Endothelial cell of umbilical vein (primary cell): ENCODE measurements at regions not wholly inside any gene's neighbourhood (a gene's known extent, or its start where the extent isn't known, plus 50 kb on each side); places are given as distances from the start of the nearest gene placed in this dataset.

ENCODE experiments used
- BruUV-seq: library from RNA; stranded (reverse); fragments of 400-500 nt; replicated peaks from 2 replicates; lab custom pipeline; 2021; lab: Mats Ljungman, UMichigan
- CTCF ChIA-PET: fragments of 300-600, 350-600 bp; sonication (Branson Sonifier 250); formaldehyde crosslinking; loops from one replicate; lab custom pipeline; 2021; ENCODE audit warnings: antibody characterized with exemption, inconsistent platforms; lab: Charles Lee
- POLR2A ChIA-PET: fragments of 300-600, 350-600 bp; sonication (Branson Sonifier 250); formaldehyde crosslinking; loops from one replicate; lab custom pipeline; 2021; ENCODE audit warnings: antibody characterized with exemption, inconsistent platforms; lab: Charles Lee
- DNase-seq: peaks from one replicate; pipeline ENCODE4 v3.0.0-alpha.2; 2011; ENCODE audit warnings: low read depth, low spot score
- FAIRE-seq: peaks from 2 replicates; lab custom pipeline; 2011; peaks lifted over from hg19 to GRCh38; lab: Jason Lieb, UNC
- H2AFZ ChIP-seq: 2 replicates; pipeline ENCODE4 v1.6.0; 2012; ENCODE audit warnings: low read depth, low read length, control low read depth, inconsistent platforms
- H3K27ac ChIP-seq: 2 replicates; pipeline ENCODE4 v1.5.1; 2011; ENCODE audit warnings: low read depth, mild to moderate bottlenecking, control low read depth, low read length, moderate library complexity; ENCODE audit not compliant: insufficient read depth
- H3K27me3 ChIP-seq, 2 experiments: 2 replicates each; pipeline versions ENCODE4 v1.6.0 to v1.6.1; 2011; ENCODE audit warnings: low read length in 2 of 2, mixed read lengths in 1 of 2; ENCODE audit not compliant: control insufficient read depth in 2 of 2, insufficient read depth in 2 of 2
- H3K36me3 ChIP-seq, 2 experiments: 2 replicates in 1 of 2; 3 replicates in 1 of 2; pipeline ENCODE4 v1.5.1; 2011; ENCODE audit warnings: low read length in 2 of 2, mild to moderate bottlenecking in 1 of 2, moderate library complexity in 1 of 2; ENCODE audit not compliant: control insufficient read depth in 2 of 2, insufficient read depth in 2 of 2; ENCODE audit errors: extremely low read depth in 1 of 2
- H3K4me1 ChIP-seq: 3 replicates; pipeline ENCODE4 v1.5.1; 2011; ENCODE audit warnings: mild to moderate bottlenecking, low read length; ENCODE audit not compliant: control insufficient read depth, insufficient read depth; ENCODE audit errors: extremely low read depth
- H3K4me2 ChIP-seq: 2 replicates; pipeline ENCODE4 v1.6.1; 2011; ENCODE audit warnings: low read length, control low read depth, mixed read lengths; ENCODE audit not compliant: insufficient read depth
- H3K4me3 ChIP-seq, 3 experiments: fragments of 200-600 bp in 1 of 3; sonication (generic), shearing (Covaris generic) in 1 of 3; replicated peaks in 1 of 3; 2 replicates each; pipeline ENCODE4 v1.5.1; 2011 to 2016; ENCODE audit warnings: control low read depth in 3 of 3, low read length in 3 of 3, mild to moderate bottlenecking in 2 of 3, inconsistent platforms in 1 of 3, low read depth in 1 of 3, moderate library complexity in 1 of 3; ENCODE audit not compliant: insufficient read depth in 1 of 3
- H3K79me2 ChIP-seq: 2 replicates; pipeline ENCODE4 v1.6.0; 2012; ENCODE audit warnings: low read length, inconsistent platforms; ENCODE audit not compliant: control insufficient read depth, insufficient read depth
- H3K9ac ChIP-seq: replicated peaks from 2 replicates; pipeline ENCODE3; 2011; ENCODE audit warnings: low read length, control low read depth; ENCODE audit not compliant: insufficient read depth; ENCODE audit errors: extremely low read depth
- H3K9me1 ChIP-seq: replicated peaks from 3 replicates; pipeline ENCODE4 v1.6.0; 2011; ENCODE audit warnings: mild to moderate bottlenecking, low read length; ENCODE audit not compliant: control insufficient read depth, insufficient read depth; ENCODE audit errors: extremely low read depth
- H3K9me3 ChIP-seq: replicated peaks from 2 replicates; pipeline ENCODE4 v1.5.1; 2012; ENCODE audit warnings: low read length, inconsistent platforms; ENCODE audit not compliant: control insufficient read depth, insufficient read depth
- H4K20me1 ChIP-seq: replicated peaks from 2 replicates; pipeline ENCODE3; 2011; ENCODE audit warnings: mild to moderate bottlenecking, low read length; ENCODE audit not compliant: control insufficient read depth, insufficient read depth; ENCODE audit errors: extremely low read depth
- CTCF ChIP-seq, 2 donors: IDR thresholded peaks; 1 replicate in 1 of 2; 2 replicates in 1 of 2; pipeline ENCODE4 v1.5.1; 2011; ENCODE audit warnings: low read length in 2 of 2, mild to moderate bottlenecking in 2 of 2, moderate library complexity in 2 of 2, control low read depth in 1 of 2, inconsistent platforms in 1 of 2, low read depth in 1 of 2; ENCODE audit not compliant: insufficient read depth in 1 of 2; ENCODE audit errors: extremely low read depth in 1 of 2
- EZH2 ChIP-seq: IDR thresholded peaks from 2 replicates; pipeline ENCODE4 v1.6.1; 2012; ENCODE audit warnings: borderline replicate concordance, low read depth, mild to moderate bottlenecking, moderate library complexity, low read length, inconsistent platforms; ENCODE audit not compliant: severe bottlenecking
- FOS ChIP-seq: IDR thresholded peaks from 2 replicates; pipeline ENCODE4 v1.6.1; 2011; ENCODE audit warnings: mild to moderate bottlenecking, low read length, moderate library complexity, borderline replicate concordance; ENCODE audit not compliant: insufficient read depth
- GATA2 ChIP-seq: IDR thresholded peaks from 2 replicates; pipeline ENCODE4 v1.7.0; 2011; ENCODE audit warnings: low read depth, mild to moderate bottlenecking, moderate library complexity, mixed read lengths, low read length; ENCODE audit not compliant: insufficient read length, insufficient read depth
- JUN ChIP-seq: IDR thresholded peaks from 2 replicates; pipeline ENCODE4 v1.6.1; 2011; ENCODE audit warnings: borderline replicate concordance, low read depth; ENCODE audit not compliant: insufficient read length, insufficient read depth
- MAX ChIP-seq: IDR thresholded peaks from 2 replicates; pipeline ENCODE4 v1.6.1; 2011; ENCODE audit not compliant: insufficient read depth, insufficient read length
- MYC ChIP-seq: IDR thresholded peaks from one replicate; pipeline ENCODE4 v1.6.1; 2011; ENCODE audit warnings: mild to moderate bottlenecking, low read depth, low read length
- POLR2A ChIP-seq: IDR thresholded peaks from 2 replicates; pipeline ENCODE4 v1.6.1; 2012; ENCODE audit warnings: low read depth, mild to moderate bottlenecking, control low read depth, low read length
- POLR2AphosphoS5 ChIP-seq: IDR thresholded peaks from 2 replicates; pipeline ENCODE4 v1.6.1; 2012; ENCODE audit warnings: low read depth, mild to moderate bottlenecking, control low read depth, low read length, moderate library complexity; ENCODE audit not compliant: insufficient read depth
- dilution Hi-C: fragments of 300-500 bp; cut with MboI; formaldehyde crosslinking; loops from one replicate; pipeline ENCODE4 v1.15.0; 2019; ENCODE audit warnings: low sequenced_read_pairs; ENCODE audit not compliant: extremely low pct_ligation_motif_present
- intact Hi-C: fragments of 100-400 bp; cut with micrococcal nuclease; formaldehyde crosslinking; loops from one replicate; pipeline ENCODE4 v1.10.0; 2022

GRCh38 chr15:69737916-69738315 lies 285.3 kb downstream of the RPLP1 start:
- no TSS peak for BruUV-seq
- H2AFZ ChIP-seq: no peak overlapping the region
- no peaks in the 10 kb centered on the region for H3K79me2 ChIP-seq
- no peak overlapping the region for H3K9ac ChIP-seq
- ChIA-PET POLR2A (no interaction called here), CTCF (interaction anchor here (1.9 kb wide), 1 partner anchor 11 kb away, joined by 5 read pairs; no protein-coding TSS in a partner anchor)
- dilution Hi-C loops: no loop called here
- H3K27me3 ChIP-seq: peaks cover 17 to 26% of the 10 kb centered on the region in 2 experiments
- H3K4me2 ChIP-seq: no peak overlapping the region
- H3K27ac ChIP-seq: no peak overlapping the region
- FAIRE-seq: no peak
- no peaks in the 10 kb centered on the region for H3K36me3 ChIP-seq
- intact Hi-C loops: no loop called here
- H3K4me1 ChIP-seq: no peaks in the 10 kb centered on the region
- H4K20me1 ChIP-seq: no peaks in the 10 kb centered on the region
- H3K4me3 ChIP-seq: no peak overlapping the region
- TF ChIP-seq POLR2AphosphoS5: no peak
- no peak for TF ChIP-seq MYC
- no peak for TF ChIP-seq GATA2
- TF ChIP-seq POLR2A: no peak
- TF ChIP-seq EZH2: no peak
- no peak for TF ChIP-seq JUN
- no peak for TF ChIP-seq MAX
- TF ChIP-seq FOS: no peak
- no peak for TF ChIP-seq CTCF (IDR thresholded peaks at IDR 0.05; ENCODE audit: extremely low read depth in 1 of 2, insufficient read depth in 1 of 2, low read depth in 1 of 2, low read length in 2 of 2)
- H3K9me1 ChIP-seq: no peaks in the 10 kb centered on the region
- H3K9me3 ChIP-seq: no peaks in the 10 kb centered on the region
- no peak for DNase-seq
